HG03571 (cell line): ENCODE measurements at regions not wholly inside any gene's neighbourhood (a gene's known extent, or its start where the extent isn't known, plus 50 kb on each side); places are given as distances from the start of the nearest gene placed in this dataset.
"Not testable (repeated sequence)": the region's sequence is repeated elsewhere in the genome, so short reads cannot be mapped to it uniquely, and the experiment has no call there.

Experiments used
- ATAC-seq: cut with Tn5 transposase; IDR thresholded peaks from one replicate; pipeline ENCODE4 v1.9.1; 2021; ENCODE audit not compliant: unreplicated experiment

DNA sequence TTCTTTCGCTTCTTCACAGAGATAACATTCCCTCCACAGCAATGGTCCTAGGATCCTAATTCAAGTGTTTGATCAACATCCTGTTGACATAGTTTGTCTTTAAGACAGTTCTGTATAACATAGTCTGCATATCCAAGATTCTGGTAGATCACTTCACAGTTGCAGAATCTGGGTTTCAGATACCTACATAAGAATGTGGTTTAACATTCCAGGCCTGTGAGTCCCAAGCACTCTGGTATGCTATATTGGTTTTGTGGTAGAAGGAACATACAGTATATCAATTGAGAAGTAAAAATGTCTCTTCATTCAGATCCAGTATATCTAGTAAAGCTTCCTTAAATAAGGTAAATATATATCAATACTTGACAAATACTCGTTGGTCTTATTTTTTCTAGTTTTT is 914.2 kb upstream of the CDH6 start:
- ATAC-seq: no peak

DNA sequence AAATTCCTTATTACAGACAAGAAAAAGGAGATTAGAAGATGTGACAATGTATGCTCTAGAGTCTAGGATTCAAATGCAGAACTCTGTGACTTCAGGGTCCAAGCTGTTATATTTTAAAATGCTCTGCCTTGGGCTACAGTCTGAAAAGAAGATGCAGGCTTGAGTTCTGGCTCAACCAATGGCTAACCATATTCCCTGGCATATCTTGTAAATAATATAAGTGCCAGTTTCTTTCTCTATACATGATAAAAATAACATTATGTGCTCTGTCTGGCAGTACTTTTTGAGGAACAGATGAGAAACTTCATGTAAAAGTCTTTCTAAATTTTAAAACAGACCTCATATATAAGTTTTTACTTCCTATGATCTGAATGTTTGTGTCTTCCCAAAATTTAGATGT is 926.5 kb upstream of the CDH6 start:
- ATAC-seq: no peak

DNA sequence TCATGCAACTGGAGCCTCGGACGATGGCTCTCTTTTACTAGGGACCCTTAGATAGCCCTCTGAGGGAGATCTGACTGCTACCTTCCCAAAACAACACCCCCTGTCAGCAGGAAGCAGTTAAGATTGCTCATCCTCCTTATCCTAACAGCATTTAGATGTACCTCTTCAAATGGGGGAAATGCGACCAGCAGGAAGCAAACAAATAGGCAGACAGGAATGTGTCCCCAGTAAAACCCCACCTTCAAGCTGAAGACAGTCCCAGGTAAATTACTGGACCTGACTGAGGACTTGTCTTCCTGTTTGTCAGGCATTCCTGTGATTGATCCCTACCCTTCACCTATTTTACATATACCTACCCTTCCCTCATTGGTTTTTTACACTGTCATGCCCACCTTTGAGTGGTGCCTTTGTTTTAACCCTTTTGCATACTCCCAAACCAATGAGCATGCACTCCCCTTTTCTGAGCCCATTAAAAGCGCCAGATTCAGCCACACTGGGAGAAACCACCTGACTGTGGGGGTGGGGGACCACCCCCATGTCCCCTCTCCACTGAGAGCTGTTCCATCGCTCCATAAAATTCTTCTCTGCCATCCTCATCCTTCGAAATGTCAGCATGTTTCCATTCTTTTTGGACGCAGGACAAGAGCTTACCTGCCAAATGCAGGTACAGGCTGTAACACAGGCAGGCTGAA is 954.0 kb upstream of the CDH6 start:
- no peak for ATAC-seq

DNA sequence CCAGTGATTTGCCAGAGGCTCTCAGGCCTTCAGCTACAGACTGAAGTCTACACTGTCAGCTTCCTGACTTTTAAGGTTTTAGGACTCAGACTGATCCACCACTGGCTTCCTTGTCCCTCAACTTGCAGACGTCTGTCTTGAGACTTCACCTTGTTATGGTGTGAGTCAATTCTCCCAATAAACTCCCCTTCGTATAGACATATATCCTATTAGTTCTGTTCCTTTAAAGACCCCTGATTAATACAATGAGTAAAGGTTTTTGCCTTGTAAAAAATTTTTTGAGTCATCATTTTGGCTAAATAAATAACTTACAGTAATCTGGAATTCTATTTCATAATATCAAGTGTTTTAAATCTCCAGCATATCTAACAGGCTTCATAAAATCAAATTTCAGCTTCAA is 956.3 kb upstream of the CDH6 start:
- ATAC-seq: no peak

DNA sequence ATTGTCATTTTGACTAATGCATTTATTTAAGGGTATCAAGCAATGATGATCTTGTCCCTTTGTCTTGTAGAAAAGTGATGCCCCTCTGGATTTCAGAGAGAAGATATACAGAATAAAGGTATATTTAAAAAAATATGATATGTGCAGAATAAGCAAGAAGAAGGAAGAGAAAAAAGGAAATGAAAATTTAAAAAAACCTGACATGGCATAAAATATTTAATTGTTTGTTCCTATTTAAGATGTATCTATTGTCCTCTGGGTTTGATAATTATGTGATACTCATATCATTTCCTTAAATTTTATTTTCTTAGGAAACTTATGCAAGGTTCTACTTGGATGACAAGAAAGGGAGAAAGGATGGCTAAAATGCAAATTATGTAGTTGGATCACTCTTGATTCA is 983.7 kb upstream of the CDH6 start:
- ATAC-seq: no peak

DNA sequence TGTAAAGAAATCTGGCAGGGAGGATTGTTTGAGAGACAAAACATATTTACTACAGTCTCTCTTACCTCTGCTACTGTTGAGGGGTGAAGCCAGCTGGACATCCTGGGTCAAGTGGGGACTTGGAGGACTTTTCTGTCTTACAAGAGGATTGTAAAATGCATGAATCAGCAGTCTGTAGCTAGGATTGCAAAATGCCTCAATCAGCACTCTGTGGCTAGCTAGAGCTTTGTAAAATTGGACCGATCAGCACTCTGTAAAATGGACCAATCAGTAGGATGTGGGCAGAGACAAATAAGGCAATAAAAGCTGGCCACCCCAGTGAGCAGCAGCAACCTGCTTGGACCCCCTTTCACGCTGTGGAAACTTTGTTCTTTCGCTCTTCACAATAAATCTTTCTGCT is 995.8 kb upstream of the CDH6 start:
- ATAC-seq: no peak

DNA sequence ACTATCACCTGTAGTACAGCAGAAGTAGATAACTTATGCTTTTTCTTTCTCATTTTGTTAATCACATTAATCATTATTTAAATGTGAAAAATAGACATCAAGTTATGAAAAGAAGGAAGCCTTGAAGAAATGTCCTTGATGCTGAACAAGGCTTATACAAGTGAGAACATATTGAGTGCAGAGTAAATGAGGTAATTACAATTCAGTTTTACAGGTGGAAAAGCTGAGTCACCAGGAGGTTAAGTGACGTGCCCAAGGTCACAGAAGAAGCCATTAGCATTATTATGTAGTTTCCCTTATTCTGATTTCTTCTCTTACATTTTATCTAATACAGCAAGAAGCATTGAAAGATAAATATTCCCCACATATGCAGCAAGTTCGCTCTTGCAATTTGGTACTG is 998.5 kb upstream of the CDH6 start:
- no peak for ATAC-seq

DNA sequence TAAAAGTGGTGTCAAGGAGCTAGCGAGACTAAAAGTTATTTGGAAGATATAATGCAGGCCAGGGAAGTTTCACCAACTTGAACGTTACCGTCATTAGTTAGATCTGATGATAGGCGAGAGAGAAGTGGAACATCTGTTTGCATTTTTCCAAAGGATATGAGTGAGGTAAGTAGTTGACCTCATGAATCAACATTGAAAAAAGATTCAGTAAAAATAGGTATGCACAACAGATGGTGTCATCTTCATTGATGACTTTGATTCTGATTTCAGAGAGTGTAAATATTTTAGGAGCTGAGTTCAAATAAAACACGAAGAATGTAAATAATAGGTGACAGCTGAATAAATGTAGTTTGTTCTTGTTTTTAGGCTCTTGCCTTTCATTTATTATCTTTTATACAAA is 998.9 kb upstream of the CDH6 start:
- ATAC-seq: no peak

DNA sequence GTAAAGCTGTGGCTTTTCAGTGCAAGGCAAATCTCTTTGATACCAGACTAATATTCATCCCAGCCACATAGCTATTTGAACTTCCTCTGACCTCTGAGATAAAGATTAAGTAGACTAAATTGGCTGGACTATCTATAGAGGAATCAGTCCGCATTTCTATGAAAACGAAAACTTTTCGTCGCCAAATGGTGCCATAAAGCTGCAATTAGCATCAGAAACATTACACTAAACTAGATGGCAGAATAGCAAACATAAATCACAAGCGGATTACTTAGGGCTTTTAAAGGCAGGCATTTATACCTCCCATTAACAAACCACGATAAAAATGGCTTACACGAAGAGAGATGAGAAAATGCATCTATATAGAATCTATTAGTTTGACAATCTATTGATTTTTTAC is 1009.7 kb upstream of the CDH6 start:
- no peak for ATAC-seq

DNA sequence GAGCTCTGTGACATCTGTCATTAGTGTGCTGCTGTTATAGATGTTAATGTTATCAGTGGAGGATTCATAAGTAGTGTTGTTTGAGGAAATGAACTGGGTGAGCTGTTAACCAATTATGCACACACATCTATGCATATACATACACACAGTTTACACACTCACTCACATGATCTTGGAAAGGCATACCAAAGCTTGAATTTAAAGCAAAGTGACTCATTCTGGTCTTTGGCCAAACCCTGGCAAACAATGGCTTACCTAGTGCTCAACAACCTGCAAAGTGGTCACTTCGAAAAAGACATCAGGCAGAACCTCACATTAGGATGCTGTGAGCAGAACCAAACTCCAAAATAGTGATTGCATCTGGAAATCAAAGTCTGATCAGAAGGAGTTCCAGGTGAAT is 1037.3 kb upstream of the CDH6 start:
- no peak for ATAC-seq

DNA sequence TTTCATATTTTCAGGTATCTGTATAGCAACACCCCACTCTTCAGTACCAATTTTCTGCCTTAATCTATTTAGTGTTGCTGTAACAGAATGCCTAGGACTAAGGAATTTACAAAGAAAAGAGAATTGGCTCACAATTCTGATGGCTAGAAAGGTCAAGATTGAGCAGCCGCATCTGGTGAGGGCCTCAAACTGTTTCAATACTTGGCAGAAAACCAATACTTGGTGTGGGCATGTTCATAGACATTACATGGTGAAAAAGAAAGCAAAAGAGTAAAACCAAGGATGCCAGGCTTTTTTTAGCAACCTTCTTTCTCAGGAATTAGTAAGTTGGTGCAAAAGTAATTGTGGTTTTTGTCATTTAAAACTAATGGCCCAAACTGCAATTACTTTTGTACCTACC is 1041.1 kb upstream of the CDH6 start:
- ATAC-seq: no peak

DNA sequence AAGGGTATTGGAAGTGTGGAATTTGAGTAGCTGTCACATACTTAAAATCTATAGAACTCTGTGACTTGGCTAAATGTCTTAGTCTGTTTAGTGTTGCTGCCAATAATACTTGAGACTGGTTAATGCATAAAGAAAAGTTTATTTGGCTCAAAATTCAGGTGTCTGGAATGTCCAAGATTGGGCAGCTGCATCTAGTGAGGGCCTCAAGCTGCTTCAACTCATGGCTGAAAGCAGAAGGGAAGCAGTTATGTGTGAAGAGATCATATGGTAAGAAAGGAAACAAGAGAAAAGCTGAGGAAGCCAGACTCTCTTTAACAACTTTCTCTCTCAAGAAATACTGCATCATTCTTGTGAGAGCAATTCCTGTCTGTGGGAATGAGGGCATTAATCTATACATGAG is 1043.3 kb upstream of the CDH6 start:
- ATAC-seq: no peak

DNA sequence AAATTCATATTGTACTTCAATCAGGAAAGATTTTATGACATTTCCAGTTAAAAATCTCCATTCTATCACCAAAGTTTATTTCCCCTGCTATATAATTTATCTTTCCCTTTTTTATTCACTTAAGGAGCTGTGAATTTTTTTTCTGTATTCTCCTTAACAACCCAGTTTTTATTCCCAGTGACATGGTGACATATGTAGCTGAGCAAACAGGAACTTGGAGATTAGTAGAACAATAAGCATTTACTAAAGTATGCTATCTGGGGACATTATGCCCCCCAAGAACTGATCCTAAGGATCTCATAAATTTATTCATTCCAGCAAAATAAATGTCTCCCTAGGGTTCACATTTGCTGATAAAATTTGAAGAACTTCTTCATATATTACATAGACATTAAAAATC is 1044.0 kb upstream of the CDH6 start:
- no peak for ATAC-seq

DNA sequence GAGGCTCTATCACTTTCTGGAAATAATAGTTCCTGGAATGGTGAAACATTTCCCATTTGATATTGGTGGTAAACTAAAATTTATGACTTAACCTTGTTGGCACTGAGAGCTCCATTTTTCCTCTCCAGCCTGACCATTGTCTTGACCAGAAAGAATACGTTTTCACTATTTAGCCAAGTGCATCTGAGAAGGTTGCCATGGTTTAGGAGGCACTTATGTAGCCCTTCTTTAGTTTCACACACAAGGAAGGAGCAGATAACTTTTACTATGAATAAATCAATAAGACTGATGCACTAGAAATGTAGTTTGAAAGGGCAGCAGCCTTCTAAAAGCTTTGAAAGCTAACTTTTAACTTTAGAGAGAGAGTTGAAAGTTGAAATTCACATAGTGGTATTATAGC is 1045.5 kb upstream of the CDH6 start:
- no peak for ATAC-seq

DNA sequence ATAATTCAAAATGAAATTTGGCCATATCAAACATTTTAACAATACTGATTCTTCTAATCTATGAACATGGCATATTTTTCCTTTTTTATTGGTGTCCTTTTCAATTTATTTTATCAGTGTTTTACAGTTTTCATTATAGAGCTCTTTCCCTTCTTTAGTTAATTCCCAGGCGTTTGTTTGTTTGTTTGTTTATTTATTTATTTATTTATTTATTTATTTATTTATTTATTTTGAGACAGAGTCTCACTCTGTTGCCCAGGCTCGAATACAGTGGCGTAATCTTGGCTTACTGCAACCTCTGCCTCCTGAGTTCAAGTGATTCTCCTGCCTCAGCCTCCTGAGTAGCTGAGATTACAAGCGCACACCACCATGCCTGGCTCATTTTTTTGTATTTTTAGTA is 1049.4 kb upstream of the CDH6 start:
- not testable (repeated sequence) for ATAC-seq

DNA sequence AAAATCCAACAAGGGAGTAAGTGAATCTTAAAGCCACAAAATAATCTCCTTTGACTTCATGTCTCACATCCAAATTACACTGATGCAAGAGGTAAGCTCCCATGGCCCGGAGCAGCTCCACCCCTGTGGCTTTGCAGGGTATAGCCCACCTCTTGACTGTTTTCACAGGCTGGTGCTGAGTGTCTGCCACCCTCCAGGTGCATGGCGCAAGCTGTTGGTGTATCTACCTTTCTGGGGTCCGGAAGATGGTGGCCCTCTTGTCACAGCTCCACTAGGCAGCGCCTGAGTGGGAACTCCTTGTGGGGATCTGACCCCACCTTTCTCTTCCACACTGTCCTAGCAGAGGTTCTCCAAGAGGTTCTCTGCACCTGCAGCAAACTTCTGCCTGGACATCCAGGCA is 1051.1 kb upstream of the CDH6 start:
- no peak for ATAC-seq

DNA sequence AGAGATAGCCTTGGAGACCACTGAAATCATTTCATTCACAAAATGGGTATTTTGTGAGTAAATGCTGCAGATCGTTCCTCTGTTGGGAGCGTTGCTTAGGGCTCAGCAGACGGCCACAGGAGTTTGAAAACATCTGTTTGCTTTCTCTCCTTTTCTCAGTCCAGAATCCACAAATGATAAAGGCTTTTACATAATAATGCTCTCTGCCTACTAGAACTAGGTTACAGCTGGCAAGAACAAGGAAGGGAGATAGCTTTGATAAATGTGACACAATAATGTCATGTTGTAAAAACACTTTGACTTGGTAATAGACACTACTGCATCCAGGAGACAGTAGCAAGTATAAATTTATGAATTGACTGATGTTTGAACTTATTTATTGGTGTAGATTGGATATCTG is 1072.4 kb upstream of the CDH6 start:
- no peak for ATAC-seq

DNA sequence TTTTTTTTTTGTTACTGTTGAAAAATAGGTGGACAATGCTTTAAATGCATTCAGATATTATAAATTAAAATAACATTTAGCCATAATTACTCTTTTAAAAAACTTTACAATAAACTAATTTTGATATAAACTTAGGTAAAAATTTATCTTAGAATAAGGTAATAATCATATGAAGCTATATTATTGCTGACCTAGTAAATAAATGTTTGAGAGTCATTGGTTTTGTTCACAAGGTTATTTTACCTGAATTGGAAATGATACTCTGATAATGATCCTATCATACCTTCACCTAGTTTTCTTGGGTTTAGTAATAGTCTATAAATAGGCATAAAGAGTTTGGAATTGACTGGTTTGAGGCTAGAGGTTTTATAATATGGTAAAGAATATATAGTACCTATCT is 1076.4 kb upstream of the CDH6 start:
- no peak for ATAC-seq

DNA sequence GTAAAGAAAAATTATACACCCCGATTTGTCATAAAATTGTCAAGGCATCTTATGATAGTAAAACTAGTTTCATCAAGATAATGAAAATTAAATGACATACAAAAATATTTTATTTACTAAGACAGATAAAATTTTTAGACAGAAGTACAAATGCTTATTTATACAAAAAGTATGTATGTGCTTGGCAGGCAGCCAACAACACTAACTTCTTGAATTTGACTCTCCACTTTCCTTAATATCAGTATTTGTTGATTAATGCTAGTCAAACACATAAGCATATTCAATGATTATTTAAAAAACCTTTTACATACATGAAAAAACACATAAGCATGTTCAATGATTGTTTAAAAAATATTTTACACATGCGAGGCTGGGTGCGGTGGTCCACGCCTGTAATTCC is 1079.9 kb upstream of the CDH6 start:
- no peak for ATAC-seq

DNA sequence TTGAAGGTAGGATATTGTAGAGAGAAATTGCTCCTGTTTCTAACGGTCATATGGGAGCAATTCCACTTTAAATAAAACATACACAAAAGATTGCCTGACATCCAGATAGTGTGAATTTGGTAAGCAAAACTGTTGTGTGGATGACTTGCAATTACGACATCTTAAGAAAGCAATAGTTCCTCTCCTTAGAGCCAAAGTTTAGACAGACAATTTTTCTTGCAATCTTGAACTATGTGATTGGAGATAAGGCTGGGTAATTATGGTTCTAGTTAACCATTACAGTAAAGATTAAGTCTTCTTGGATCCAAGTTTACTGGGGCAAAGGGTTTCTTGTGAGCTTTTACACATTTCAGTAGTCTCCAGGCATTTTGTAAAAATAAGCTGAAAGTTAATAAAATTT is 1080.6 kb upstream of the CDH6 start:
- no peak for ATAC-seq

DNA sequence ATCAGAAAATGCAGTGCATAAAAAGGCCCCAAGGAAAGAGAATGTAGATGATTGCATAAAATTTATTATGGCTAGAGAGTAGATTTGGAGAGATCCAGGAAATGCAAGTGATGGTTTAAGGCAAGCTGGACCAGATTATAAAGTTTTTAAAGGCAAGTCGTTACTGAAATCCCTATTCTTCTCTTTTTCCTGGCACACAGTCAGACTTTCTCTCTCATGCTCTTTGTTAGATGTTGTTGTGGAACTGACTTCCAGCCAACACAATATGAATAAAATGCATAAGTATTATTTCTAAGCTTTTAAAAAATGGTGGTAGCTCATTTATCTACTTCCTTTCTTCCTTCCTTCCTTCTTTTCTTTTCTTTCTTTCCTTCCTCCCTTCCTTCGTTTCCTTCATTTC is 1085.4 kb upstream of the CDH6 start:
- no peak for ATAC-seq

DNA sequence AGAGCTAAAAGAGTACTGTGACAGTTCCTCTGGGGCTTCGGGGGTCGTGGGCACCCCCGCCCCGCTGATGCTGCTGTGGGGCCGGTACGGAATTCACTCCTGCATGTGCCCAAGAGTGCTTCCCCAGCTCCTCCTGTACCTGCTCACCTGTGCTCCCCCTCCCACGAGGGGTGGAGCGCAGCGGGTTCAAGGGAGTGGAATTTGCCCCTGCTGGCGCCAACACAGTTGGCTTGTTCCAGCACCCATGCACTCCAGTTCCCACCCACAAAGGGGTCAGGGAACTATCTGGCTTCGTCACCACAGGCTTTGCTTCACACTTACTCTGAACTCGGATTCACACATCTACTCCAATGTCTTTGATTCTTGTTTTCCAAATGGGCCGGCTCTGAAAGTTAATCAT is 1086.9 kb upstream of the CDH6 start:
- no peak for ATAC-seq

DNA sequence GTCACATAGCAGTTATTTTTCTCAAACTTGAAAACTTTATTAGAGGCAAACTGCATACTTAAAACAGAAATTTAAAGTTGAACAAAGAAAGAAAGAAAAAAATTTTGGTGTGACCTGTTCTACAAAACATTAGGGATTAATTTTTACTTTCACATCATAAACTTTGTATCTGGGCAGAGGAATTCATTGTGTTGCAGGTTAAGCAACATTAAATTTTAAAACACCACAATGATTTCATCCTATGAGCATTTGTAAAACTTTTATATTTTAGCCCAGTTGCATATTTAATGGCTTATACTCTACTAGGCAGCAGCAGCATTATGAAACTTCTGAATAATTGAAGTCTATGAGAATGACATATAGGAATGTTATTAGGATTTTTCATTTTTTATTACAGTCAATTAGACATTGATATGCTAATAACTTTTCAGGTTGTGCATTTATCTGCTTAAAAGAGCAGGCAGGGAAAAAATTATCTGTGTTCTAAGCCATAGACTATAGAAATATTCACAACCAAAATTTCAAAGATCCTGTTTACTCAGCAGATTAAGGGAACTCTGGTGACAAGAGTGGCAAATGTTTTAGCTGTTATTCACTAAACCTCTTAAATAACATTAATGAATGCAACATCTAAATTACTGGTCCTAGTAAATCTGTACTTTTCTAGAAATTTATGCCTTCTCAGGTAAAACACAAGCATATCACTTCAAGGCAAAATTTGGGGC is 1088.5 kb upstream of the CDH6 start:
- ATAC-seq: no peak
